ENCODE measurements at regions not wholly inside any gene's neighbourhood (a gene's known extent, or its start where the extent isn't known, plus 50 kb on each side); places are given as distances from the start of the nearest gene placed in this dataset.

DNA sequence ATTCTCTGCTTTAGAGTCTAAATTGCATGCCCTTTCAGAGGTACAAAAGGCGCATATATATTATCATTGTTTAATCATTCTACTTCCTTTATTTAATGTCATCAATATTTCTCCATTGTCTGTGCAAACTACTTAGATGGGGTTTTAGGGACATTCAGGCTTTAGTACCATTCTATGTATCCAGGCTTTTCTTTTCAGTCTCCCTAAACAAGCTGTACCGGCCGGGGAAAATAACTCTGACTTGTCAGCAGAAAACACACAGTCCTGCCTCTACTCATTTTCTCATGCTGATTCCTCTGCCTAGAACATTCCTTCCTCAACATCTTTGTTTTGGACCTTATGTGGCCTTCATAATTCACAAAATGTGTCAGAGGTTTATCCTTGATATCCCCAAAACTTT lies 392.1 kb upstream of the DAB2 start:
- H3K4me1 ChIP-seq (ENCODE audit: control insufficient read depth in 1 of 2, insufficient read depth in 2 of 2, low read length in 2 of 2): no peaks in the 10 kb centered on the region
- H3K27me3 ChIP-seq (ENCODE audit: low read depth, low read length): no peaks in the 10 kb centered on the region
- no peak overlapping the region for H3K27ac ChIP-seq (ENCODE audit: low read length)
- H3K9me3 ChIP-seq (ENCODE audit: control insufficient read depth in 1 of 2, low read length in 2 of 2): no peaks in the 10 kb centered on the region
- H3K36me3 ChIP-seq (ENCODE audit: control insufficient read depth in 1 of 2, insufficient read depth in 2 of 2, low read length in 2 of 2): no peaks in the 10 kb centered on the region
- H3K4me3 ChIP-seq (ENCODE audit: low read depth in 1 of 2, low read length in 2 of 2): no peak overlapping the region

DNA sequence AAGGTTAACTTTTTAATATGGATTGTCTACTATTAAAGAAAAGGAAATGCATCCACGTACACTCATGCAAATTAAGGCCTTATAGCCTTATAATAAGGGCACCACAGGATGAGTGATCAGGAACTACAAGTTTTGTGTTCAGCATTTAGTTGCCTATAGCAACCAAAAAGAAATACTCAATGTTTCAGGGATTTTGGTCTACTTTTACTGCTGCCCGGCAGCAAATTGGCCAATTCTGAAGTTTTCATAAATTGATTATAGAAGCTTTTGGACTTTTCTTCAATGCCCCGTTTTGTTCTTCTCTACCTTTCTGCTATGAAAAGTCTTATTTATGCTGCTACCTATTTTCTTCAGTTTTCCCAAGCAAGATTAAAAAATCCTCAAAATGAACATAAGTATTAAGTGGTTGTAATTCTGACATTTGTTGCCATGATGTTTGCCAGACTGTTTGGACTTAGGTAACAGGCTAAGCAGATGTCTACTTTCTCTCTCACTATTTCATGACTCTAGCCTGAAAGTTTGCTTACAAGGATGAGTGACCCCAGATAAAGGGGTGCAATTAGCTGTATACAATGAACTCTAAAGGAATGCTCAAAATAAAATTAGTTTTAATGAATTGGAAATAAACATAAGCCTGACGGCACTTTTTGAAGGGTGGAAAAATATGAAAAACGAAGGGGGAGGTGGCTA lies 391.5 kb upstream of the DAB2 start:
- Histone ChIP-seq H3K4me3 (ENCODE audit: low read depth in 1 of 2, low read length in 2 of 2) (no peak overlapping the region), H3K27me3 (ENCODE audit: low read depth, low read length) (no peaks in the 10 kb centered on the region), H3K9me3 (ENCODE audit: control insufficient read depth in 1 of 2, low read length in 2 of 2) (no peaks in the 10 kb centered on the region), H3K36me3 (ENCODE audit: control insufficient read depth in 1 of 2, insufficient read depth in 2 of 2, low read length in 2 of 2) (no peaks in the 10 kb centered on the region), H3K27ac (ENCODE audit: low read length) (no peak overlapping the region), H3K4me1 (ENCODE audit: control insufficient read depth in 1 of 2, insufficient read depth in 2 of 2, low read length in 2 of 2) (no peaks in the 10 kb centered on the region)

DNA sequence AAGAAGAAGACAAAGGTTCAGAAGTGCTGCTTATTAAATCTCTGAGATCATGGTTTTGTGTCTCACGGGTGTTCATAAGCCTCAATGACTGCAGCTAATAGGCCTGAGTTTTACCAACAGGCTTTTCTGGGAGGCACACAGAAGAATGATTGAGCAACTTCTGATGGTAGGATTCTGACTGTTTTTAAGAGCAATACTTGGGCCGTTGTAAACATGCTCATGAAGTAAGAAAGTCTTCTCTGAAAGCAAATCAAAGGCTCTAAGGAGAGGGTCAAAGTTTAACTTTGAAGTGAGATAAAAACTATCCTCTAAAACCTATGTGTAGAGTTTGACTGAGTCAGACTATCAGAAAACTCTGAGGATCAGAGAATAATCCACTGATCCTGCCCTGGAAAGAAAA lies 390.9 kb upstream of the DAB2 start:
- Histone ChIP-seq H3K4me3 (ENCODE audit: low read depth in 1 of 2, low read length in 2 of 2) (no peak overlapping the region), H3K9me3 (ENCODE audit: control insufficient read depth in 1 of 2, low read length in 2 of 2) (no peaks in the 10 kb centered on the region), H3K4me1 (ENCODE audit: control insufficient read depth in 1 of 2, insufficient read depth in 2 of 2, low read length in 2 of 2) (no peaks in the 10 kb centered on the region), H3K27me3 (ENCODE audit: low read depth, low read length) (no peaks in the 10 kb centered on the region), H3K27ac (ENCODE audit: low read length) (no peak overlapping the region), H3K36me3 (ENCODE audit: control insufficient read depth in 1 of 2, insufficient read depth in 2 of 2, low read length in 2 of 2) (no peaks in the 10 kb centered on the region)

DNA sequence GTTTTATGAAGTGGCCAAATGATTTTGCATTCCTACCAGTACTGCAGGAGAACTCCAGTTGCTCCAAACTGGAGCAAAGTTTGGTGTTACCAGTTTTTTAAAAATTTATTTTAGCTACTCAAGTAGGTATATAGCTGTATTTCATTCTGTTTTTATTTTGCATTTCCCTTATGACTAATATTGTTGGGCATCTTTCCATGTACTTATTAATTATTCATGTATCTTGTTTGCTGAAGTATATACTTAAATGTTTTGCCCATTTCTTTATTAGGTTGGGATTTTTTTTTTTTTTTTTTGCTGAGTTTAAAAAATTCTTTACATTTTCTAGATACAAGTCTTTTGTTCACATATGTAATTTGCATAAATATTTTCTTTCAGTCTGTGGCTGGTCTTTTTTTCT lies 386.6 kb upstream of the DAB2 start:
- Histone ChIP-seq H3K9me3 (ENCODE audit: control insufficient read depth in 1 of 2, low read length in 2 of 2) (no peaks in the 10 kb centered on the region), H3K27me3 (ENCODE audit: low read depth, low read length) (no peaks in the 10 kb centered on the region), H3K27ac (ENCODE audit: low read length) (no peak overlapping the region), H3K4me3 (ENCODE audit: low read depth in 1 of 2, low read length in 2 of 2) (no peak overlapping the region), H3K36me3 (ENCODE audit: control insufficient read depth in 1 of 2, insufficient read depth in 2 of 2, low read length in 2 of 2) (no peaks in the 10 kb centered on the region), H3K4me1 (ENCODE audit: control insufficient read depth in 1 of 2, insufficient read depth in 2 of 2, low read length in 2 of 2) (no peaks in the 10 kb centered on the region)

DNA sequence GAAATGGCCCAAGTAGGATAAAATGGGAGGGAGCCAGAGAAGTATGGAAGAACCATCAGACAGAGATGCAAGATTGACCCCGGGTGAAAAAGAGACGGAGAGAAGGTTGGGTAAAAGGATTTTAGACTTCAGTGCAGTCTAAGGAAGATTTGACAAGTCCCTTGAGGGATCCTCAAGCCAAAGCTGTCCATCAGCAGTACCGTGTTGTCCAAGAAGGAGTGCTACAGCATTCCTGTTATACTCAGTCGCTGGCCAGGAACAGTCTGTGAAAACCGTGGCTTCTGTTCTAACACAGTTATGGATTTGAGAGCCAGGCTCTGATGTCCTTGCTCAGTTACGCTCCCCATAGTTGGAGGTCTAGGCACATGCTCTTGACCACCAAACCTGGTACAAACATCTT lies 383.9 kb upstream of the DAB2 start:
- Histone ChIP-seq H3K36me3 (ENCODE audit: control insufficient read depth in 1 of 2, insufficient read depth in 2 of 2, low read length in 2 of 2) (no peaks in the 10 kb centered on the region), H3K27me3 (ENCODE audit: low read depth, low read length) (no peaks in the 10 kb centered on the region), H3K4me3 (ENCODE audit: low read depth in 1 of 2, low read length in 2 of 2) (no peak overlapping the region), H3K4me1 (ENCODE audit: control insufficient read depth in 1 of 2, insufficient read depth in 2 of 2, low read length in 2 of 2) (no peaks in the 10 kb centered on the region), H3K9me3 (ENCODE audit: control insufficient read depth in 1 of 2, low read length in 2 of 2) (no peaks in the 10 kb centered on the region), H3K27ac (ENCODE audit: low read length) (no peak overlapping the region)

DNA sequence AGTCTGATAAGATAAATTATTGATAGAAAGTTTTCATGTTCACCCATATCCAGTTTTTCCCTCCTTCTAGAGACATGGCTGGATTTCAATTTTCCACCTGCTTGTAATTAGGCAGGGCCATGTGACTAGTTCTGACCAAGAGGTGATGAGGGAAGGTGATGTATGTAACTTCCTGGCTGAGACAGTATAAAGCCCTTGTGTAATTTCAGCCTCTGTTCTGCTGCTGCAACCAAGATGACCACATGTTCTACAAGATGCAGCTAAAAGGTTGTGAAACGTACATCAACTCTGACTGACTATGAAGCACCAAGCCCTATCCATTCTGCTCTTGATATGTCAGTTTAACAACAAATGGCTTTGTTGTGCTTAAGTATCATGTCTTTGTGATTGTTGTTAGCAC lies 376.5 kb upstream of the DAB2 start:
- peaks cover 0 to 8% of the 10 kb centered on the region in 2 donors for H3K4me1 ChIP-seq (ENCODE audit: control insufficient read depth in 1 of 2, insufficient read depth in 2 of 2, low read length in 2 of 2)
- H3K27ac ChIP-seq (ENCODE audit: low read length): no peak overlapping the region
- H3K4me3 ChIP-seq (ENCODE audit: low read depth in 1 of 2, low read length in 2 of 2): no peak overlapping the region
- no peaks in the 10 kb centered on the region for H3K9me3 ChIP-seq (ENCODE audit: control insufficient read depth in 1 of 2, low read length in 2 of 2)
- no peaks in the 10 kb centered on the region for H3K36me3 ChIP-seq (ENCODE audit: control insufficient read depth in 1 of 2, insufficient read depth in 2 of 2, low read length in 2 of 2)
- H3K27me3 ChIP-seq (ENCODE audit: low read depth, low read length): no peaks in the 10 kb centered on the region

DNA sequence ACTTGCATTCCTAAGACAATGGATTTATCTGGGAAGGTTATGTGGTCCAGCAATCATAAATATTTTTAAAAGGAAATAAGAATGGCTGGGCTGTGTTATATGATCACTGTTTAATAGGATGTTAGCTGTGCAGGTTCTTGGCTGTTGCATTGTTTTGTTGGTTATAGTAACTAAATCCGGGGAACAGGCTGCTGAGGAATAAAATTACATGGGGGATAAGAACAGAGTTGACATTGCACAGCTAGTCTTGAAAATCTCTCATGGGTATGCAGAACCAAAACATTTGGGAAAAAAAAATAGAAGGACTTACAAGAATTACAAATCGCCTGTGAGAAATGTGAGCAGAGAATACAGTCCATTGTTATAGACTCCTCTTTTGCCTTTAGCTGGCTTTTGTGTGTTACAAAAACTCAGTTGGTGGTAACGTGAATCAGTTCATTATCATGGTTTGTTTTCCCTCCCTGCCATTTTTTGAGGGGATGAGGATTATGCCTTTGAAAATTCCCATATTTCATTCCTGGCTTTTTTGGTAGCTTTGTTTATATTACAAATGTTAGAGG lies 375.3 kb upstream of the DAB2 start:
- no peak overlapping the region for H3K27ac ChIP-seq (ENCODE audit: low read length)
- peaks cover 0 to 8% of the 10 kb centered on the region in 2 donors for H3K4me1 ChIP-seq (ENCODE audit: control insufficient read depth in 1 of 2, insufficient read depth in 2 of 2, low read length in 2 of 2)
- H3K9me3 ChIP-seq (ENCODE audit: control insufficient read depth in 1 of 2, low read length in 2 of 2): no peaks in the 10 kb centered on the region
- no peaks in the 10 kb centered on the region for H3K27me3 ChIP-seq (ENCODE audit: low read depth, low read length)
- no peak overlapping the region for H3K4me3 ChIP-seq (ENCODE audit: low read depth in 1 of 2, low read length in 2 of 2)
- no peaks in the 10 kb centered on the region for H3K36me3 ChIP-seq (ENCODE audit: control insufficient read depth in 1 of 2, insufficient read depth in 2 of 2, low read length in 2 of 2)

DNA sequence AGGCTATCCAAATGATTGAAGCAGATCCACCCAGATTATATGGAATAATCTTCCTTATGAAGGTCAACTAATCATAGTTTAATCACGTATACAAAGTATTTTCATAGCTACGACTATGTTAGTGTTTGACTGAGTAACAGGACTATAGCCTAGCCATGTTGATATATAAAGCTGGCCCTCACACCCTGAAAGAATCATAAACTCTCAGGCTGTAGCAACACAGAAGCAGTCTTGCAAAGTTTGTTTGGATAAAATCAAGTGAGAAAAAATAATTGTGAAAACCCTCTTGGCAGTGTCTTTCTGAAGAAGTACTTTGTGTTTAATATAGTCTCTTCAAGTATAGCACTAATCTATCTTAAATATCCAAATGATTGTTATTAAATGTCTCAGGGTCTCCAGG lies 374.5 kb upstream of the DAB2 start:
- H3K4me3 ChIP-seq (ENCODE audit: low read depth in 1 of 2, low read length in 2 of 2): no peak overlapping the region
- H3K27ac ChIP-seq (ENCODE audit: low read length): no peak overlapping the region
- H3K4me1 ChIP-seq (ENCODE audit: control insufficient read depth in 1 of 2, insufficient read depth in 2 of 2, low read length in 2 of 2): peaks cover 0 to 8% of the 10 kb centered on the region in 2 donors
- H3K9me3 ChIP-seq (ENCODE audit: control insufficient read depth in 1 of 2, low read length in 2 of 2): no peaks in the 10 kb centered on the region
- H3K36me3 ChIP-seq (ENCODE audit: control insufficient read depth in 1 of 2, insufficient read depth in 2 of 2, low read length in 2 of 2): no peaks in the 10 kb centered on the region
- H3K27me3 ChIP-seq (ENCODE audit: low read depth, low read length): no peaks in the 10 kb centered on the region

DNA sequence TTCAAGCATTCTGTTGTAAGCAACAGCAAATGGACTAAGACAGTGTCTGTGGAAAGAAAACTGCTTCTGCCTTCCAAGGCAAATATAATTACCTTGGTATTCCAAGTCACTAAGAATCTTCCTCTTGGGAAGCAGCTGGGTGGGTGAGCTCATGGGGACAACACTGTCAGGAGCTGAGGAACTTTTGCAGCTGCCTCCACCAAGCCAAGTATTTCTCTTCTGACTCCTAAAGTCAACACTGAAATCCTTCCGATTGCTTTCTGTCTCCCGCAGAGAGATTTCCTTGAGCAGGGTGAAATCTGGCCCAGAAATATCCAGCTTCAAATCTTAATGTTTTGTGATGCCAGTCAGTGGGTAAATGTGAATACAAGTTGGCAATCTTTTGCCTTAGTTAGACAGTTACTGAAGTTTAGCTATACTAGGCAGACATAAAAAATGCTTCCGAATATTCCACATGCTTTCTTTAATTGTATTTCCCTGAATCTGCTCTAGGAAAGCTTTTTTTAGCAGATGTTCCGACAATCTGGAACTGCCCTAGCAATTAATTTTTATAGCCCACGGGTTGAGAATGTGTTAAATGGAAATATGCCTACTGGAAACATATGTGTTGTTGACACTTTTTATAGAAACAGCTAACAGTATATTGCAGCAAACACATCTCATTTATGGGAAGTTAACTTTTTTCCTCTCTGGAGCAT lies 369.9 kb upstream of the DAB2 start:
- Histone ChIP-seq H3K4me1 (ENCODE audit: control insufficient read depth in 1 of 2, insufficient read depth in 2 of 2, low read length in 2 of 2) (peaks cover 0 to 4% of the 10 kb centered on the region in 2 donors), H3K9me3 (ENCODE audit: control insufficient read depth in 1 of 2, low read length in 2 of 2) (no peaks in the 10 kb centered on the region), H3K4me3 (ENCODE audit: low read depth in 1 of 2, low read length in 2 of 2) (no peak overlapping the region), H3K36me3 (ENCODE audit: control insufficient read depth in 1 of 2, insufficient read depth in 2 of 2, low read length in 2 of 2) (no peaks in the 10 kb centered on the region), H3K27me3 (ENCODE audit: low read depth, low read length) (no peaks in the 10 kb centered on the region), H3K27ac (ENCODE audit: low read length) (no peak overlapping the region)

DNA sequence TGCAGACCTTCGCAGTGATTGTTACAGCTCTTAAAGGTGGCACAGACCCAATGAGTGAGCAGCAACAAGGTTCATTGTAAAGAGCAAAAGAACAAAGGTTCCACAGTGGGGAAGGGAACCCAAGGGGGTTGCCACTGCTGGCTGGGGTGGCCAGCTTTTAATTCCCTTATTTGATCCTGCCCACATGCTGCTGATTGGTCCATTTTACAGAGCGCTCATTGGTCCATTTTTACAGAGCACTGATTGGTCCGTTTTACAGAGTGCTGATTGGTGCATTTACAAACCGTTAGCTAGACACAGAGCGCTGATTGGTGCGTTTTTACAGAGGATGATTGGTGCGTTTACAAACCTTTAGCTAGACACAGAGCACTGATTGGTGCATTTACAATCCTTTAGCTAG lies 360.6 kb upstream of the DAB2 start:
- Histone ChIP-seq H3K36me3 (ENCODE audit: control insufficient read depth in 1 of 2, insufficient read depth in 2 of 2, low read length in 2 of 2) (no peaks in the 10 kb centered on the region), H3K27ac (ENCODE audit: low read length) (no peak overlapping the region), H3K9me3 (ENCODE audit: control insufficient read depth in 1 of 2, low read length in 2 of 2) (no peaks in the 10 kb centered on the region), H3K4me1 (ENCODE audit: control insufficient read depth in 1 of 2, insufficient read depth in 2 of 2, low read length in 2 of 2) (no peaks in the 10 kb centered on the region), H3K27me3 (ENCODE audit: low read depth, low read length) (no peaks in the 10 kb centered on the region), H3K4me3 (ENCODE audit: low read depth in 1 of 2, low read length in 2 of 2) (no peak overlapping the region)

DNA sequence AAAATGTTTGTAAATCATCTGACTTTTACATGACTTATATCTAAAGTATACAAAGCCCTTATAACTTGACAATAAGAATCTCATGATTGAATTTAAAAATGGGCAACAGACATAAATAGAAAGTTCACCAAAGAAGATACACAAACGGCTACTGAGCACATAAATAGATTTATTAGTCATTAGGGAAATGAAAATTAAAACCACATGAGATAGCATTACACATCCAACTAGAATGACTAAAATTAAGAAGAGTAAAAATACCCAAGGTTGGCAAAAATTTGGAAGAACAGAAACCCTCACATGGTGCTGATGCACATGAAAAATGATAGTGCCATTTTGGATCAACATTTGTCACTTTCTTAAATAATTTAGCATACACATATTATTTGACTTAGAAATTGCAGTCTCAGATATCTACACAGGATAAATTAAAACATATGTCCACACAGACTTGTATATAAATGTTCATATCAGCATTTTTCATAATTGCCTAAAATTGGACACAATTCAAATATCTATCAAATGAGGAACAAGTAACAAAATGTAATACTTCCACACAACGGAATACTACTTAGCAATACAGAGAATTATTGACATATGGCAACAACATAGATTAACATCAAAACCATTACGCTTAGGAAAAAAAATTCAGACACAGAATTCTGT lies 359.1 kb upstream of the DAB2 start:
- Histone ChIP-seq H3K4me3 (ENCODE audit: low read depth in 1 of 2, low read length in 2 of 2) (no peak overlapping the region), H3K27me3 (ENCODE audit: low read depth, low read length) (no peaks in the 10 kb centered on the region), H3K9me3 (ENCODE audit: control insufficient read depth in 1 of 2, low read length in 2 of 2) (no peaks in the 10 kb centered on the region)

More for the DNA sequence above, 359.1 kb upstream of the DAB2 start:
- Histone ChIP-seq H3K27ac (ENCODE audit: low read length) (no peak overlapping the region), H3K4me1 (ENCODE audit: control insufficient read depth in 1 of 2, insufficient read depth in 2 of 2, low read length in 2 of 2) (no peaks in the 10 kb centered on the region), H3K36me3 (ENCODE audit: control insufficient read depth in 1 of 2, insufficient read depth in 2 of 2, low read length in 2 of 2) (no peaks in the 10 kb centered on the region)

Measured in muscle layer of duodenum (tissue), 2 donors.